ENCODE measurements at regions not wholly inside any gene's neighbourhood (a gene's known extent, or its start where the extent isn't known, plus 50 kb on each side); places are given as distances from the start of the nearest gene placed in this dataset.

GRCh38 chr17:74019860-74020259, 183.6 kb upstream of the RPL38 start:
- no peak overlapping the region for H3K27ac Mint-ChIP-seq
- no peaks in the 10 kb centered on the region for H3K36me3 Mint-ChIP-seq
- DNase-seq (ENCODE audit: low spot score in 2 of 2, unreplicated experiment in 2 of 2) = no peak
- no peak overlapping the region for H3K4me3 Mint-ChIP-seq
- H3K4me1 Mint-ChIP-seq = peaks cover 6% of the 10 kb centered on the region
- TF ChIP-seq, protein P1, sequence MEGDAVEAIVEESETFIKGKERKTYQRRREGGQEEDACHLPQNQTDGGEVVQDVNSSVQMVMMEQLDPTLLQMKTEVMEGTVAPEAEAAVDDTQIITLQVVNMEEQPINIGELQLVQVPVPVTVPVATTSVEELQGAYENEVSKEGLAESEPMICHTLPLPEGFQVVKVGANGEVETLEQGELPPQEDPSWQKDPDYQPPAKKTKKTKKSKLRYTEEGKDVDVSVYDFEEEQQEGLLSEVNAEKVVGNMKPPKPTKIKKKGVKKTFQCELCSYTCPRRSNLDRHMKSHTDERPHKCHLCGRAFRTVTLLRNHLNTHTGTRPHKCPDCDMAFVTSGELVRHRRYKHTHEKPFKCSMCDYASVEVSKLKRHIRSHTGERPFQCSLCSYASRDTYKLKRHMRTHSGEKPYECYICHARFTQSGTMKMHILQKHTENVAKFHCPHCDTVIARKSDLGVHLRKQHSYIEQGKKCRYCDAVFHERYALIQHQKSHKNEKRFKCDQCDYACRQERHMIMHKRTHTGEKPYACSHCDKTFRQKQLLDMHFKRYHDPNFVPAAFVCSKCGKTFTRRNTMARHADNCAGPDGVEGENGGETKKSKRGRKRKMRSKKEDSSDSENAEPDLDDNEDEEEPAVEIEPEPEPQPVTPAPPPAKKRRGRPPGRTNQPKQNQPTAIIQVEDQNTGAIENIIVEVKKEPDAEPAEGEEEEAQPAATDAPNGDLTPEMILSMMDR (IDR thresholded peaks at IDR 0.05; ENCODE audit: unreplicated experiment) = no peak
- peaks cover 16% of the 10 kb centered on the region for H3K27me3 Mint-ChIP-seq (ENCODE audit: low read depth)
- peaks cover 3% of the 10 kb centered on the region for H3K9me3 Mint-ChIP-seq

GRCh38 chr17:74020522-74020921, 183.0 kb upstream of the RPL38 start:
- H3K36me3 Mint-ChIP-seq = no peaks in the 10 kb centered on the region
- H3K27me3 Mint-ChIP-seq (ENCODE audit: low read depth) = peaks cover 10% of the 10 kb centered on the region
- peaks cover under 1% of the 10 kb centered on the region for H3K9me3 Mint-ChIP-seq
- TF ChIP-seq, protein P1 (IDR thresholded peaks at IDR 0.05; ENCODE audit: unreplicated experiment) = no peak
- no peak overlapping the region for H3K27ac Mint-ChIP-seq
- no peak overlapping the region for H3K4me3 Mint-ChIP-seq
- H3K4me1 Mint-ChIP-seq = peaks cover 10% of the 10 kb centered on the region
- DNase-seq (ENCODE audit: low spot score in 2 of 2, unreplicated experiment in 2 of 2) = no peak

GRCh38 chr17:74024871-74025531, 178.5 kb upstream of the RPL38 start:
- DNase-seq (ENCODE audit: low spot score in 2 of 2, unreplicated experiment in 2 of 2) = no peak
- Mint-ChIP-seq H3K9me3 (no peaks in the 10 kb centered on the region), H3K4me1 (peaks cover 20% of the 10 kb centered on the region), H3K27me3 (ENCODE audit: low read depth) (peaks cover 10% of the 10 kb centered on the region), H3K27ac (no peak overlapping the region), H3K4me3 (no peak overlapping the region), H3K36me3 (no peaks in the 10 kb centered on the region)
- TF ChIP-seq, protein P1 (IDR thresholded peaks at IDR 0.05; ENCODE audit: unreplicated experiment) = no peak

DNA sequence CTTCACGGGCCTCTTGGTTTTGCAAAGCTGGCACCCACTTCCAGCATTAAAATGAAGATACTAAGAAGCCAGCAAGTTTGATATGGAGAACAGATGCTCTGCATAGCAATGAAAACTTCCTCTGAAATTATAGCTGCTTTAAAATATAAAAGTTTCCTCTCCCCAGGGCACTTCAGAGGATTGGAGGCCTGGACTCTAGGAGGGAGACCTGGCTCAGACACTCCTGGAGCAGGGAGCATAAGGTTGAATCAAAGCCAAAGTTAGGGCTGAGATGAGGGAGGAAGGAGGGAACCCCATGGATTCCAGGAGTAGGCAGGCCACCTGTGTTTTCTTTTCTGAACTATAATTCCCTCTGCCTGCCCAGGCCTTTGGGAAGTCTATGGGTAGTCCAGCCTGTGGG, 176.0 kb upstream of the RPL38 start:
- no peak overlapping the region for H3K4me3 Mint-ChIP-seq
- DNase-seq (ENCODE audit: low spot score in 2 of 2, unreplicated experiment in 2 of 2) = no peak
- no peaks in the 10 kb centered on the region for H3K36me3 Mint-ChIP-seq
- H3K27me3 Mint-ChIP-seq (ENCODE audit: low read depth) = peaks cover 31% of the 10 kb centered on the region
- TF ChIP-seq, protein P1 (IDR thresholded peaks at IDR 0.05; ENCODE audit: unreplicated experiment) = no peak
- no peaks in the 10 kb centered on the region for H3K9me3 Mint-ChIP-seq
- peak overlapping the region; percentile 71 for H3K27ac Mint-ChIP-seq
- peaks cover 23% of the 10 kb centered on the region for H3K4me1 Mint-ChIP-seq

GRCh38 chr17:74028354-74029116, 174.9 kb upstream of the RPL38 start:
- peaks cover 39% of the 10 kb centered on the region for H3K27me3 Mint-ChIP-seq (ENCODE audit: low read depth)
- no peak overlapping the region for H3K27ac Mint-ChIP-seq
- H3K9me3 Mint-ChIP-seq = no peaks in the 10 kb centered on the region
- DNase-seq (ENCODE audit: low spot score in 2 of 2, unreplicated experiment in 2 of 2) = no peak
- H3K4me1 Mint-ChIP-seq = peaks cover 23% of the 10 kb centered on the region
- no peak overlapping the region for H3K4me3 Mint-ChIP-seq
- TF ChIP-seq, protein P1 (IDR thresholded peaks at IDR 0.05; ENCODE audit: unreplicated experiment) = no peak
- no peaks in the 10 kb centered on the region for H3K36me3 Mint-ChIP-seq
